GM18858 (cell line): ENCODE measurements at regions not wholly inside any gene's neighbourhood (a gene's known extent, or its start where the extent isn't known, plus 50 kb on each side); places are given as distances from the start of the nearest gene placed in this dataset.

ENCODE experiments used
- ATAC-seq: cut with Tn5 transposase; IDR thresholded peaks from one replicate; pipeline ENCODE4 v1.9.1; 2021; ENCODE audit not compliant: unreplicated experiment

- no peak for ATAC-seq
Measured at GRCh38 chr16:85501900-85502299, 111.2 kb upstream of the GSE1 start.

- ATAC-seq: no peak
Measured at GRCh38 chr16:85502357-85502756, 110.8 kb upstream of the GSE1 start.

- no peak for ATAC-seq
Measured at GRCh38 chr16:85503679-85504231, 109.4 kb upstream of the GSE1 start.

- ATAC-seq: no peak
Measured at GRCh38 chr16:85504242-85504641, 108.9 kb upstream of the GSE1 start.

- no peak for ATAC-seq
Measured at GRCh38 chr16:85505794-85506634, 107.1 kb upstream of the GSE1 start.

GRCh38 chr16:85506635-85506911 is 106.5 kb upstream of the GSE1 start:
- ATAC-seq: no peak

- ATAC-seq: no peak
Measured at GRCh38 chr16:85507342-85507741, 105.8 kb upstream of the GSE1 start.

- ATAC-seq: no peak
Measured at GRCh38 chr16:85508388-85508787, 104.7 kb upstream of the GSE1 start.

GRCh38 chr16:85508993-85509392 is 104.1 kb upstream of the GSE1 start:
- no peak for ATAC-seq

- no peak for ATAC-seq
Measured at GRCh38 chr16:85510041-85510659, 103.0 kb upstream of the GSE1 start.

- no peak for ATAC-seq
Measured at GRCh38 chr16:85511938-85512807, 100.9 kb upstream of the GSE1 start.

GRCh38 chr16:85512808-85513115 is 100.4 kb upstream of the GSE1 start:
- no peak for ATAC-seq

GRCh38 chr16:85513180-85513579 is 99.9 kb upstream of the GSE1 start:
- no peak for ATAC-seq

- ATAC-seq: no peak
Measured at GRCh38 chr16:85513649-85514048, 99.5 kb upstream of the GSE1 start.

- ATAC-seq: no peak
Measured at GRCh38 chr16:85514295-85514597, 98.9 kb upstream of the GSE1 start.

- ATAC-seq: no peak
Measured at GRCh38 chr16:85514598-85515318, 98.4 kb upstream of the GSE1 start.

- ATAC-seq: no peak
Measured at GRCh38 chr16:85515319-85515745, 97.8 kb upstream of the GSE1 start.

- no peak for ATAC-seq
Measured at GRCh38 chr16:85515830-85516397, 97.2 kb upstream of the GSE1 start.

GRCh38 chr16:85517154-85517553 is 96.0 kb upstream of the GSE1 start:
- no peak for ATAC-seq

- no peak for ATAC-seq
Measured at GRCh38 chr16:85517563-85518179, 95.5 kb upstream of the GSE1 start.
